GM19395 (cell line): ENCODE measurements at regions not wholly inside any gene's neighbourhood (a gene's known extent, or its start where the extent isn't known, plus 50 kb on each side); places are given as distances from the start of the nearest gene placed in this dataset.

Experiments
- ATAC-seq: cut with Tn5 transposase; IDR thresholded peaks from one replicate; pipeline ENCODE4 v1.9.1; 2021; ENCODE audit warnings: mild to moderate bottlenecking, moderate library complexity; ENCODE audit not compliant: unreplicated experiment

- no peak for ATAC-seq
These were observed 58.8 kb upstream of the ZNF804B start for GRCh38 chr7:88700725-88701124.

- ATAC-seq = no peak
These were observed 65.3 kb upstream of the ZNF804B start for GRCh38 chr7:88694207-88694606.

- no peak for ATAC-seq
These were observed 66.4 kb upstream of the ZNF804B start for GRCh38 chr7:88693131-88693530.

- no peak for ATAC-seq
These were observed 67.0 kb upstream of the ZNF804B start for GRCh38 chr7:88692493-88692892.

GRCh38 chr7:88689821-88690220, 69.7 kb upstream of the ZNF804B start:
- ATAC-seq = no peak

GRCh38 chr7:88688222-88688621, 71.3 kb upstream of the ZNF804B start:
- no peak for ATAC-seq

GRCh38 chr7:88686468-88687229, 72.9 kb upstream of the ZNF804B start:
- no peak for ATAC-seq

- ATAC-seq = no peak
These were observed 77.8 kb upstream of the ZNF804B start for GRCh38 chr7:88681682-88682081.

- ATAC-seq = no peak
These were observed 89.0 kb upstream of the ZNF804B start for GRCh38 chr7:88670536-88670935.

- ATAC-seq = no peak
These were observed 89.6 kb upstream of the ZNF804B start for GRCh38 chr7:88669913-88670312.

- ATAC-seq = no peak
These were observed 90.9 kb upstream of the ZNF804B start for GRCh38 chr7:88668591-88668990.

- ATAC-seq = no peak
These were observed 92.9 kb upstream of the ZNF804B start for GRCh38 chr7:88666626-88667025.

GRCh38 chr7:88665892-88666514, 93.5 kb upstream of the ZNF804B start:
- no peak for ATAC-seq

- no peak for ATAC-seq
These were observed 94.8 kb upstream of the ZNF804B start for GRCh38 chr7:88664630-88665233.

- ATAC-seq = no peak
These were observed 97.6 kb upstream of the ZNF804B start for GRCh38 chr7:88661921-88662320.

GRCh38 chr7:88647825-88648224, 111.7 kb upstream of the ZNF804B start:
- ATAC-seq = no peak

- no peak for ATAC-seq
These were observed 120.9 kb upstream of the ZNF804B start for GRCh38 chr7:88638583-88638982.

- ATAC-seq = no peak
These were observed 121.7 kb upstream of the ZNF804B start for GRCh38 chr7:88637795-88638194.

- ATAC-seq = no peak
These were observed 124.4 kb upstream of the ZNF804B start for GRCh38 chr7:88635149-88635548.

- ATAC-seq = no peak
These were observed 129.9 kb upstream of the ZNF804B start for GRCh38 chr7:88629559-88629958.

GRCh38 chr7:88628363-88629085, 131.0 kb upstream of the ZNF804B start:
- ATAC-seq = peak; percentile 100

GRCh38 chr7:88617185-88617584, 142.3 kb upstream of the ZNF804B start:
- no peak for ATAC-seq
